NCI-H345 treated with DMSO at 0.1 percent for 48 hours (cell line): ENCODE measurements at regions not wholly inside any gene's neighbourhood (a gene's known extent, or its start where the extent isn't known, plus 50 kb on each side); places are given as distances from the start of the nearest gene placed in this dataset.

Experiments used
- DNase-seq: peaks from one replicate; lab custom pipeline; 2025; ENCODE audit not compliant: unreplicated experiment; lab: John Stamatoyannopoulos, UW

GRCh38 chr7:125675169-125675568, 745.5 kb upstream of the POT1 start:
- DNase-seq = no peak

GRCh38 chr7:125670926-125671572, 741.4 kb upstream of the POT1 start:
- peak; percentile 26 for DNase-seq

GRCh38 chr7:125668321-125668993, 738.8 kb upstream of the POT1 start:
- no peak for DNase-seq

- DNase-seq = no peak
Measured at GRCh38 chr7:125664625-125665024, 735.0 kb upstream of the POT1 start.

GRCh38 chr7:125663961-125664360, 734.3 kb upstream of the POT1 start:
- no peak for DNase-seq

- no peak for DNase-seq
Measured at GRCh38 chr7:125661677-125662076, 732.1 kb upstream of the POT1 start.

- no peak for DNase-seq
Measured at GRCh38 chr7:125661006-125661405, 731.4 kb upstream of the POT1 start.

GRCh38 chr7:125654076-125654475, 724.5 kb upstream of the POT1 start:
- no peak for DNase-seq

GRCh38 chr7:125651823-125652528, 722.4 kb upstream of the POT1 start:
- DNase-seq = no peak

GRCh38 chr7:125648543-125648942, 718.9 kb upstream of the POT1 start:
- no peak for DNase-seq

- DNase-seq = no peak
Measured at GRCh38 chr7:125645770-125646169, 716.1 kb upstream of the POT1 start.

GRCh38 chr7:125644109-125644508, 714.5 kb upstream of the POT1 start:
- DNase-seq = no peak

GRCh38 chr7:125643302-125643701, 713.7 kb upstream of the POT1 start:
- no peak for DNase-seq

- no peak for DNase-seq
Measured at GRCh38 chr7:125641884-125642283, 712.3 kb upstream of the POT1 start.

GRCh38 chr7:125636320-125636962, 706.8 kb upstream of the POT1 start:
- DNase-seq = no peak

- DNase-seq = no peak
Measured at GRCh38 chr7:125618516-125618915, 688.9 kb upstream of the POT1 start.

GRCh38 chr7:125611582-125611981, 682.0 kb upstream of the POT1 start:
- no peak for DNase-seq

GRCh38 chr7:125606671-125607070, 677.0 kb upstream of the POT1 start:
- no peak for DNase-seq

GRCh38 chr7:125605241-125605640, 675.6 kb upstream of the POT1 start:
- DNase-seq = no peak

GRCh38 chr7:125602441-125602840, 672.8 kb upstream of the POT1 start:
- no peak for DNase-seq

GRCh38 chr7:125599387-125599786, 669.8 kb upstream of the POT1 start:
- no peak for DNase-seq

- no peak for DNase-seq
Measured at GRCh38 chr7:125592331-125592730, 662.7 kb upstream of the POT1 start.
